Activated CD4-positive, CD25-positive, alpha-beta regulatory T cell (primary cell): ENCODE measurements at regions not wholly inside any gene's neighbourhood (a gene's known extent, or its start where the extent isn't known, plus 50 kb on each side); places are given as distances from the start of the nearest gene placed in this dataset.

Experiments used
- DNase-seq, 4 experiments: peaks; one replicate each; lab custom pipeline; 2025; lab: John Stamatoyannopoulos, UW

DNA sequence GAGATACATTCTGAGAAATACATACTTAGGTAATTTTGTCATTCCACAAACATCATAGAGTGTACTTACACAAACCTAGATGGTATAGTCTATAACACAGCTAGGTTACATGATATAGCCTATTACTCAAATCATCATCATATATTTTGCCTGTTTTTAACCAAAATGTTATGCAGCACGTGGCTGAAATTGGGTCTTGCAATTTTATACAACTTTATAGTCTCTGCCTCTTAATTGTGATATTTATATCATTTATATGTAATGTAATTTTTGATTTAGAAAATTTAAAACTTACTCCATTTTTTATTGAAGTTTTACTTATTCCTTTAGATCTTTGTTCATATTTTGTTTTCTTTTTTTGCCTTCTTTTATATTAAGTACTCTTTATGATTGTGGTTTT lies 350.7 kb upstream of the DCN start:
- no peak for DNase-seq

DNA sequence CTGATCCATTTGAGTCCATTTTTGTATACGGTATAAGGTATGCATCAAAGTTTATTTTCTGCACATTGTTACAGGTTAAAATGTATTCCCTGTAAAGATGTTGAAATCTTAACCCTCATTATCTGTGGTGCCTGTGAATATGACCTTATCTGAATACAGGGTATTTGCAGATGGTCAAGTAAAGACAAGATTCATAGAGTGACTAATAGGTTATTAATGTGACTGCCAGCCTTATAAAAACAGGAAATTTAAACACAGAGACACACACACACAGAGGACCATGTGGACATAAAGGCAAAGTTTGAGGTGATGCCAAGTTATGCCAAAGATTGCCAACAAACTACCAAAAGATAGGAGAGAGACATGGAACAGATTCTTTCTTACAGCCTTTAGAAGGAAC lies 347.2 kb upstream of the DCN start:
- no peak for DNase-seq

DNA sequence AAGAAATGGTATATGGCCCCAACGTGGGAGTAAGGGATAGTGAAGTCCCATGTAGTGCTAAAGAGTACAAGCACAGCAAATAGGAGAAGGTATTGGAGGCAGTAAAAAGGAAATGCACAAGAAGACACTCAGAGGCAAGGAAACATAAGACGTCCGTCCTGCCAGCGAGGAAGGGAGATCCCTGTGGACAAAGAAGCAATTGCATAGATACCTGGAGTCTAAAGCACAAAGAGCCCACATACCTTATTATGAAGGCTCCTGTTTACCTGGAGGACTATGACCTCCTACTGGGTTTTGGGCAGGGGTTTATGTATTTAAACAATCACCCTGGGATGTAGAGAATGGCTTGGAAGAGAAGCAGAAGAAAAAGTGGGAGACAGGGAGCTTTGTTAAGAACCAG lies 341.2 kb upstream of the DCN start:
- no peak for DNase-seq

DNA sequence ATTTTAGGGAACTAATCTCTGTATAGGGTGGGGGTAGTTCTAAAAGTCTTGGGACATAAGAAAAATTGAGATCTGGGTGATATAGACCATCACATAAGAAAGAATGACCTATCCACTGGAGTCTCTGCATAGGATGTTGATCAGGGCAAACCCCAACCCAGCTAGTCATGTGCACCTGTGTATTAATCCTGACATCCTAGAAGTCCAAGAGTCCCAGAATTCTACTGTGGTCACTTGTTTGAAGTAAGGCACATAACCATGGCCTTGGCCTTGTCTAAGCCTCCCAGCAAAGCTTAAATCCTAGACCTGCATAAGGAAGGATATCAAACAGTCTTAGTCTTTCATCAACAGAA lies 334.1 kb upstream of the DCN start:
- no peak for DNase-seq

GRCh38 chr12:91515944-91516694 lies 333.5 kb upstream of the DCN start:
- no peak for DNase-seq

- DNase-seq = no peak
These were observed 330.7 kb upstream of the DCN start for GRCh38 chr12:91513313-91513712.

GRCh38 chr12:91511795-91512420 lies 329.3 kb upstream of the DCN start:
- DNase-seq = no peak

GRCh38 chr12:91507754-91508153 lies 325.1 kb upstream of the DCN start:
- DNase-seq = no peak

GRCh38 chr12:91506452-91506851 lies 323.8 kb upstream of the DCN start:
- no peak for DNase-seq

DNA sequence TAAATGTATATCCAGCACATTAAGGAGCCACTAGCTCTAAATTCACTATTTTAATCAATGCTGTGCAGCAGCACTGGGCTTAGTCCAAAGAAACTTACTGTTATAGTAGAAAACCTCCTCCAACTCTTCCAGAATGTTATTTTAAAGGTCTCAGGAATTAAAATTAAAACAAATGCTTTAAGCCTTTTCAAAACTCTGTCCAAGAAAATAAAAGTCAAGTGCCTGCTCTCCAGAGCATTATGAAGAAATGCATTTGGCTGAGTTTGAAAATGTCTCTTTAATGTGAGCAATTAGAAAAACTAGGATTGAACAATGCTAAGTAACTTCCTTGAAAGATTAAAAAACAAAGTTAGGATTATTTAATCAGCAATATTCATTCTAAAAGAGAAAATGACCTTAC lies 322.4 kb upstream of the DCN start:
- DNase-seq = no peak

GRCh38 chr12:91502208-91502607 lies 319.6 kb upstream of the DCN start:
- DNase-seq = no peak

DNA sequence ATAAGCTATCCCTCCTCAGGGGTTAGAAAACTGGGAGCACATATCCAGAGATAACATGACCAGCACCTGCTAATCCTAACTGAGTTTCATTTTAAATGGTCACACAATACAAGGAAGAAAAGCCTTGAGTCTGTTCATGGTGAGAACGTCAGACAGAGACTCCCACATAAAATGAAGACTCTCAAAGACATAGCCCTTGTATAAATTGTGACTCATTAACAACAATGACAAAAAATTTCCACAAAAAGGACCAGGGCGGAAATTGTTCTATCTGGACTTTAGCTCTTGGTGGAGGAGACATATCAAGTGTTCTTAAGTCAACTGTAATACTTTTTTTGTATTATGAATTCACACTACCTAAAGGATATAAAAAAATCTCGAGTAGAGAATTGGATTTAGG lies 313.7 kb upstream of the DCN start:
- DNase-seq = no peak

GRCh38 chr12:91493308-91493707 lies 310.7 kb upstream of the DCN start:
- no peak for DNase-seq

GRCh38 chr12:91492648-91493047 lies 310.0 kb upstream of the DCN start:
- DNase-seq = no peak

- DNase-seq = no peak
These were observed 308.2 kb upstream of the DCN start for GRCh38 chr12:91490667-91491311.

GRCh38 chr12:91483471-91483985 lies 300.9 kb upstream of the DCN start:
- no peak for DNase-seq

DNA sequence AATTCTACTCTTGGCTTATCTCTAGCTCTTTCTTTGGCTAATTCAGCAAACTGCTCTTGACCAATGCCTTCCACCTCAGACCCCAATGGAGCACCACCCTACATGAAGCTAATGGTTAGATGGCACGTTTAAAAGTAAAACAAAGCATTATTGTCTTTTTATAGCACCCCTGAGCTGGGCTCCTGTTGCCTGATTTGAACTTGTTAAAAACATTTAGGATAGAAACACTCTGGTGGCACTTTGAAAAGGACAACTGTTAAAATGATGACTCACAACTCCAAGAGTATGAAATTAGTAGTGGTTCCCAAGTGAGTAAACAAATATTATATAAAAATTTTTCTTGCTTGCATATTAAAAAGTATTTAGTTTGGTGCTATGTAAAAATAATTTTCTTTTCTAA lies 299.6 kb upstream of the DCN start:
- DNase-seq = no peak

DNA sequence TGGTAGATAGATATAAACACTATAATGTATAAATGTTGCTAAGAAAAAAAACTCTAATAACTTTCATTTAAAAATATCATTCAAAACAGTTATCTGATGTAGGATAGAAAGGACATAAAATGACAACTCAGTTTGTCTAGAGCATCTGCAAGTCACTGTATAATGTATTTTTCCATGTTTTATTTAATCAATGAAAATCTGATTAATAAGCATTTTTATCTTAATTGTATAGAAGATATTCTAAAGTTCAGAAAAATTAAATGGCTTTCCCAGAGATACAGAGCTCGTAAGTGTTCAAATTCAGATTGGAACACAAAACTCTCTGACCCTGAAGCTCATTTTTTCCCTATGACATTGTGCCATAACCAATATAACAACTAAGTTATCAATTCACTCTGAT lies 295.9 kb upstream of the DCN start:
- no peak for DNase-seq

DNA sequence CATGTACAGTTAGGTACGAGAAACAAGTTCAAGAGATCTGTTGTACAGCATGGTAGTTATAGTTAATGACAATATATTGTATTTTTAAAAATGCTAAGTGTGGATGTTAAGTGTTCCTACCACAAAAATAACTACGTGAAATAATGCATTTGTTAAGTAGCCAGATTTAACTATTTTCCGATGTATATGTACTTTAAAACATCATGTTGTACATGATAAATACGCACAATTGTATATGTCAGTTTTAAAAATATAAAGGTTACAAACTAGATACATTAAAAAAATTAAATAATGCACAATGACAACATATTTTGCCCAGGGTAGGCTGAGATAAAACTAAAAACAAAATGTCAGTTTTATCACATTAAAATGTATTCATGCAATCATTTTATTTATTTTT lies 285.1 kb upstream of the DCN start:
- no peak for DNase-seq

GRCh38 chr12:91461061-91461460 lies 278.4 kb upstream of the DCN start:
- no peak for DNase-seq

DNA sequence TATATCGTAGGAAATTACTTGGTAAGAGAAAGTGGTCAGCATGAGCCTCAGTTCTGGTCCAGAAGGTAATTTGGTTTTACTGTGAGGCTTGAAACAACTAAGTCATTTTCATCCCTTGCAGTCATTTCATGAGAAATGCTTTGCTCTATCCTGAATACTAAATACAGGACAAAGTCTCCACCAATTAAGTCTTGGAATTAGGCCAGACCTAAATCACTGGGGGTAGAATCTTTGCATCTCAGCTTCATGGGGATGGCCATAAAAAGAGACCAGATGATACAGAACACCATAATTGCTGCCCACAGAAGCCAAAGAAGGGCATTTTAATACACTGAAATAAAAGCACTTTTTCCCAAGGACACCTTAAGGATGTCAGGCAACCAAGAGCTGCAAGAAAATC lies 277.9 kb upstream of the DCN start:
- no peak for DNase-seq

- no peak for DNase-seq
These were observed 272.7 kb upstream of the DCN start for GRCh38 chr12:91455321-91455720.

DNA sequence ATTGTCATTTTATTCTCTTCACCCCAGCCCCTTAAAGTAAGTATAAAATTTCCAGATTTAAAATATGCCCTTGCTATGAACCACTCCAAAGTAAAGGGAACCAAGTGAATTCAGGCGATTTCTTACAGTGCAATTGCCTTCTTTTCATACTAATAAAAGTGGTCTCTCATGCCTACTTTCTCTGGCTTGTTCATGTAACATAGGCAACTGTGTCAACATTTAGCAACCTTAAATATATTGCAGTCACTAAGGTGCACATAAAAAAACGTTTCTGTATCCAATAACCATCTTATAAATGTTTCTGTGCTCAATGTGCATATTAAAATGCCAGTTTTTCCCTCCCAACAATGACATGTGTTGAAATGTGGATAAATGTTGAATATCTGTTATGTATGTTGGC lies 271.6 kb upstream of the DCN start:
- no peak for DNase-seq
